Suprapubic skin (tissue), 3 donors: ENCODE measurements at regions not wholly inside any gene's neighbourhood (a gene's known extent, or its start where the extent isn't known, plus 50 kb on each side); places are given as distances from the start of the nearest gene placed in this dataset.

Experiments used
- POLR2A ChIP-seq, 2 donors: fragments of 450-650 bp; IDR thresholded peaks; one replicate each; pipeline ENCODE4 v1.6.1; 2017; ENCODE audit warnings: antibody characterized with exemption in 2 of 2, mild to moderate bottlenecking in 2 of 2, moderate library complexity in 2 of 2
- TF ChIP-seq, protein P1 (sequence below), 2 donors: fragments of 200-600 bp in 1 of 2; fragments of 450-650 bp in 1 of 2; sonication (generic) in 1 of 2; IDR thresholded peaks; one replicate each; pipeline ENCODE4 v1.5.1; 2016 to 2019; ENCODE audit warnings: antibody characterized with exemption in 2 of 2, mild to moderate bottlenecking in 1 of 2, moderate library complexity in 1 of 2

DNA sequence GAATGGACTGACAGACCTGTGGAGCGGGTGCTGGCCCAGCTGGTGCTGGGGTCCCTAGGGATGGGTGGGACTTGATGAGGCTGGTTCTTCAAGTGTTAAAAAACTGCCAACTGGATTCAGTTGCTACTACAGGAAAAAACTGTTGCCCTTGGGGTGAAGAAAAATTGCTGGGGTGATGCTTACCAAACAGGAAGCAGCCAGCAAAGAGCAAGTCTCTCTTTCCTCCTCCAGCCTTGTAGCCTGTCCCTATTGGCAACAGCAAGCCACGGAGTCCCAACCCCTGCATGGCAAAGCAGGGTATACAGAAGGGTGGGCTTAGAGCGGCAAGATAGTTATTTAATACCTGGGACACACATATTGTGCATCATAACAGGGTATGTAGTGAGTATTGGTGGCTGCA lies 60.1 kb upstream of the ATP8A1 start:
- TF ChIP-seq, protein P1, sequence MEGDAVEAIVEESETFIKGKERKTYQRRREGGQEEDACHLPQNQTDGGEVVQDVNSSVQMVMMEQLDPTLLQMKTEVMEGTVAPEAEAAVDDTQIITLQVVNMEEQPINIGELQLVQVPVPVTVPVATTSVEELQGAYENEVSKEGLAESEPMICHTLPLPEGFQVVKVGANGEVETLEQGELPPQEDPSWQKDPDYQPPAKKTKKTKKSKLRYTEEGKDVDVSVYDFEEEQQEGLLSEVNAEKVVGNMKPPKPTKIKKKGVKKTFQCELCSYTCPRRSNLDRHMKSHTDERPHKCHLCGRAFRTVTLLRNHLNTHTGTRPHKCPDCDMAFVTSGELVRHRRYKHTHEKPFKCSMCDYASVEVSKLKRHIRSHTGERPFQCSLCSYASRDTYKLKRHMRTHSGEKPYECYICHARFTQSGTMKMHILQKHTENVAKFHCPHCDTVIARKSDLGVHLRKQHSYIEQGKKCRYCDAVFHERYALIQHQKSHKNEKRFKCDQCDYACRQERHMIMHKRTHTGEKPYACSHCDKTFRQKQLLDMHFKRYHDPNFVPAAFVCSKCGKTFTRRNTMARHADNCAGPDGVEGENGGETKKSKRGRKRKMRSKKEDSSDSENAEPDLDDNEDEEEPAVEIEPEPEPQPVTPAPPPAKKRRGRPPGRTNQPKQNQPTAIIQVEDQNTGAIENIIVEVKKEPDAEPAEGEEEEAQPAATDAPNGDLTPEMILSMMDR (IDR thresholded peaks at IDR 0.05): no peak
- no peak for TF ChIP-seq POLR2A (IDR thresholded peaks at IDR 0.05)
